GM12873 (cell line): ENCODE measurements at regions not wholly inside any gene's neighbourhood (a gene's known extent, or its start where the extent isn't known, plus 50 kb on each side); places are given as distances from the start of the nearest gene placed in this dataset.

Experiments used
- CTCF ChIP-seq: IDR thresholded peaks from 2 replicates; pipeline ENCODE4 v1.5.1; 2012; ENCODE audit warnings: low read depth, mild to moderate bottlenecking, moderate library complexity, low read length, control low read depth; ENCODE audit not compliant: insufficient read depth; ENCODE audit errors: missing control alignments

- peak; percentile 21 for TF ChIP-seq CTCF
These were observed 363.7 kb downstream of the SETD4 start for GRCh38 chr21:35696644-35697043.

- TF ChIP-seq CTCF: no peak
These were observed 368.0 kb downstream of the SETD4 start for GRCh38 chr21:35692311-35692710.

- no peak for TF ChIP-seq CTCF
These were observed 369.9 kb downstream of the SETD4 start for GRCh38 chr21:35690436-35690835.

GRCh38 chr21:35686156-35686555, 374.2 kb downstream of the SETD4 start:
- TF ChIP-seq CTCF: no peak

- no peak for TF ChIP-seq CTCF
These were observed 376.5 kb downstream of the SETD4 start for GRCh38 chr21:35683664-35684304.

- no peak for TF ChIP-seq CTCF
These were observed 377.3 kb downstream of the SETD4 start for GRCh38 chr21:35682904-35683549.

GRCh38 chr21:35681946-35682345, 378.4 kb downstream of the SETD4 start:
- TF ChIP-seq CTCF: no peak
